ENCODE measurements at regions not wholly inside any gene's neighbourhood (a gene's known extent, or its start where the extent isn't known, plus 50 kb on each side); places are given as distances from the start of the nearest gene placed in this dataset.

DNA sequence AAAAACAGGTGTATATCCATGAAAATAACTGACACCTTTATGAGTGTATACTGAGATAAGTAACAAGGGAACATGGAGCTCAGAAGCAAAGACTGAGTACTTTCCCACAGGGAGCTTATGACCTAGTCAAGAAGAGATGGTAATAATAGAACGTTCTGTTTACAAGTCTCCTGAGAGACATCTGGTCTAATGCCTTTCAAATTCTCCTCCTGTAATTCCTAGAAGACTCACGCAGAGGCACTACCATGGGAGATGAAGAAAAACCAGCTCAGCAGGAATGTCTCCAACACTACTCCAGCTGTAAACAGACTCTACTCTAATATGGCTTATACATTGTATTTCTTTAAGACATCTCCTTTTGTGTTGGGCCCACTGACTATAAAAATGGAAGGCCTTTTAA is 503.6 kb upstream of the TUSC1 start:
- TF ChIP-seq GATA3 (IDR thresholded peaks at IDR 0.05; ENCODE audit: low read depth, low read length) (no peak), GATA2 (IDR thresholded peaks at IDR 0.05; ENCODE audit: low read depth, low read length) (no peak)

DNA sequence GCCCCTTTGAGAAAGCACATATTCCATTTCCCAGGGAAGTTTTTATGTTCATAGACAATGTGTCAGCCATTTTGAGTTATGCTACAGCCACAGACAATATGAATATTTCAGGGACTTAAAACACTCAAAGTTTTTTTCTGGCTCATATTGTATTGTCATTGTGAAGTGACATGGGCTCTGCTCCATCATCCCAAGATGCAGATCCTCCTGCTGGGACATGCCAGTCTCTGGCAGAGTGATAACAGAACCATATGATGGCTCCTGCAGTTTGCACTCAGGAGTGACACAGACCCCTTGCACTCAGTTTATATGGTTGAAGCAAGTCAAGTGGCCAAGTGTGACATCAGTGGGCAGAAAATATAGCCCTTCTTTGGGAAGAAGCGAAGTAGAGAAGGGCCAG is 498.4 kb upstream of the TUSC1 start:
- TF ChIP-seq GATA3 (IDR thresholded peaks at IDR 0.05; ENCODE audit: low read depth, low read length) (no peak), GATA2 (IDR thresholded peaks at IDR 0.05; ENCODE audit: low read depth, low read length) (no peak)

GRCh38 chr9:26175264-26175663 is 497.0 kb upstream of the TUSC1 start:
- no peak for TF ChIP-seq GATA3 (IDR thresholded peaks at IDR 0.05; ENCODE audit: low read depth, low read length)
- no peak for TF ChIP-seq GATA2 (IDR thresholded peaks at IDR 0.05; ENCODE audit: low read depth, low read length)

GRCh38 chr9:26172301-26172700 is 494.1 kb upstream of the TUSC1 start:
- TF ChIP-seq GATA2 (IDR thresholded peaks at IDR 0.05; ENCODE audit: low read depth, low read length) (no peak), GATA3 (IDR thresholded peaks at IDR 0.05; ENCODE audit: low read depth, low read length) (no peak)

DNA sequence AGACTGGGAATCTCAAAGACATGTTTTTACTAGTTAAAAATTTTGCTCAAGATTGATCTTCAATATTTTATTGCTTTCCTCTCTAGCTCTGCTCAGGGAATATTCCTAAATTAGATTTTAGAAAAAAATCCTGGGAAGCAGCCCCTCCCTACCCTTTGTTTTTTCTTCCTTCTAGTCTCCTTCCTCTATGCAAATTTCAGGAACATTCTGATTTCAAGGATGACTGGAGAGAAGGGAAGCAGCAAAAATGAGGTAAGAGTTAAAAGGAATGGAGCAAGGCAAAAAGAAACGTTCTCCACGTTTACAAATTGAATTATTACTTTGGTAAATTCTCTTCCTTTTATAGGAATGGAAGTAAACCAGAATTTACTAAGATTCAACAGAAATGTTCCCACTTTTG is 493.4 kb upstream of the TUSC1 start:
- no peak for TF ChIP-seq GATA3 (IDR thresholded peaks at IDR 0.05; ENCODE audit: low read depth, low read length)
- no peak for TF ChIP-seq GATA2 (IDR thresholded peaks at IDR 0.05; ENCODE audit: low read depth, low read length)

- TF ChIP-seq GATA3 (IDR thresholded peaks at IDR 0.05; ENCODE audit: low read depth, low read length) (no peak), GATA2 (IDR thresholded peaks at IDR 0.05; ENCODE audit: low read depth, low read length) (no peak)
These were observed 491.9 kb upstream of the TUSC1 start for GRCh38 chr9:26170190-26170589.

GRCh38 chr9:26169708-26170107 is 491.5 kb upstream of the TUSC1 start:
- TF ChIP-seq GATA3 (IDR thresholded peaks at IDR 0.05; ENCODE audit: low read depth, low read length) (no peak), GATA2 (IDR thresholded peaks at IDR 0.05; ENCODE audit: low read depth, low read length) (no peak)

- no peak for TF ChIP-seq GATA3 (IDR thresholded peaks at IDR 0.05; ENCODE audit: low read depth, low read length)
- no peak for TF ChIP-seq GATA2 (IDR thresholded peaks at IDR 0.05; ENCODE audit: low read depth, low read length)
These were observed 488.3 kb upstream of the TUSC1 start for GRCh38 chr9:26166537-26166936.

DNA sequence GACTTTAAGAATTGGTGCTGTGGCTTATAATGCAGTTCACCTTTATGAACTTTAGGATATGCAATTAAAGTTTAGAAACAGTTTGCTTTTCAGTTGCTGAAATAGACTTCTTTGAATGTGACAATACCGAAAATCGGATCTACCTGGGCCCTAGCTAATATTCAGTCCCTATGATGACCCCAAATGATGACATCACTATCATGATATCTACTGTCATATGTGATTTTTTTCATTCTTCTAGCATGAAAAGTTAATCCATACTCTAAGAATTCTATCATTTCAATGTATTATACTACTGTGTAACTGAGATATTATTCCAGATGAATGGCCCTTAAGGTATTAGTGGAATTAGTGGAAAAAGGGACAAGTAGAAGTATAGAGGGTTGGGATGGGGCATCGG is 487.2 kb upstream of the TUSC1 start:
- TF ChIP-seq GATA3 (IDR thresholded peaks at IDR 0.05; ENCODE audit: low read depth, low read length), result no peak
- TF ChIP-seq GATA2 (IDR thresholded peaks at IDR 0.05; ENCODE audit: low read depth, low read length), result no peak

DNA sequence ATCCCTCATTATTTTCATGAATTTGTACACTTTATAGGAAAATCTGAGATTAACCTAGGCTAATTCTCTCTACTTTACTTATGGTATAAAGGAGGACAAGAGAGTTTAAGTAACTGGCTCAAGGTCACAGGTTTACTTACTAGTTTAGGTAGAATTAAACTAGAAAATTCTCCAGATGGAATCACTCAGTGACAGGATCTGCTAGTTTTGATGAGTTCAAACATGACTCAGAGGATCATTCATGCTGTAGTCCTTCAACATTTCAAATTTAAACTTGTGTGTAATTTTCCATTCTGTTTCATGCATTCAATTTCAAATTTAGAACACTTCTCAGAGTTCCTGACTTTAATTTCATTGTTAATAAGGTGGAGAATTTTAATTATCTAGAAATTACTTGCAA is 485.7 kb upstream of the TUSC1 start:
- no peak for TF ChIP-seq GATA2 (IDR thresholded peaks at IDR 0.05; ENCODE audit: low read depth, low read length)
- TF ChIP-seq GATA3 (IDR thresholded peaks at IDR 0.05; ENCODE audit: low read depth, low read length), result no peak

- TF ChIP-seq GATA3 (IDR thresholded peaks at IDR 0.05; ENCODE audit: low read depth, low read length) (no peak), GATA2 (IDR thresholded peaks at IDR 0.05; ENCODE audit: low read depth, low read length) (no peak)
These were observed 481.5 kb upstream of the TUSC1 start for GRCh38 chr9:26159575-26160392.

DNA sequence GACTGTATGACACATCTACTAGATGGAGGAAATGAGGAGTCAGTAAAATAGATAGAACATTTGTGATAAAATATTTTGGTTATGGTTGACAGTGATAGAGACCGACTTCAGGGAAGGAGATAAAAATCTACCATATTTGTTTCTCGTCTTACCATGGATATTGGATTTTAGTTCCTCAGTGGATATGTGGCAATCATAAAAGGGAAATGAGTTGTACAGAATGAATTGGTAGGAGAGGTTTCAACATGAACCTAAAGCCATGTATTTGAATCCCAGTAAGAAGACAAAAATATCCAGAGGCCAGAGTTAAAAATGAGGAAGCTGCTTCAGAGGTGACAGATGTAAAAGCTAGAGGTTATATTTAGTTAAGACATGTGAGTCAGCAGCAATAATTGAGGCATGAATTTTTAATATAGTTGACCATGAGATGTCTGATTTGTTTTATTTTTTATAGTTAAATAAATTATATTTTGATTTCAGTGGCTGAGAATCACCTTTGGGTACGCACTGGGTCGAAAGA is 480.4 kb upstream of the TUSC1 start:
- TF ChIP-seq GATA2 (IDR thresholded peaks at IDR 0.05; ENCODE audit: low read depth, low read length) (no peak), GATA3 (IDR thresholded peaks at IDR 0.05; ENCODE audit: low read depth, low read length) (no peak)

DNA sequence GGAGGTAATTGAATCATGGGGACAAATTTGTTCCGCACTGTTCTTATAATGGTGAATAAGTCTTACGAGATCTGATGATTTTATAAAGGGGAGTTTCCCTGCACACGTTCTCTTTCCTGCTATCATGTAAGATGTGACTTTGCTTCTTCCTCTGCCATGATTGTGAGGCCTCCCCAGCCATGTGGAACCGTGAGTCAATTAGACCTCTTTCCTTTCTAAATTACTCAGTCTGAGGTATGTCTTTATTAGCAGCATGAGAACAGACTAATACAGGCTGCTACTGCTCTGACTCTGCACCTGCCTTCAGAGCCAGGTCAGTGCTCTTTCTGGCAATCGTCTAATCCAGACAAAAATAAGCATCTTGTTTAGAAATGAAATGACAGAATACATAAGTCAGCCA is 479.2 kb upstream of the TUSC1 start:
- TF ChIP-seq GATA2 (IDR thresholded peaks at IDR 0.05; ENCODE audit: low read depth, low read length) (no peak), GATA3 (IDR thresholded peaks at IDR 0.05; ENCODE audit: low read depth, low read length) (no peak)

DNA sequence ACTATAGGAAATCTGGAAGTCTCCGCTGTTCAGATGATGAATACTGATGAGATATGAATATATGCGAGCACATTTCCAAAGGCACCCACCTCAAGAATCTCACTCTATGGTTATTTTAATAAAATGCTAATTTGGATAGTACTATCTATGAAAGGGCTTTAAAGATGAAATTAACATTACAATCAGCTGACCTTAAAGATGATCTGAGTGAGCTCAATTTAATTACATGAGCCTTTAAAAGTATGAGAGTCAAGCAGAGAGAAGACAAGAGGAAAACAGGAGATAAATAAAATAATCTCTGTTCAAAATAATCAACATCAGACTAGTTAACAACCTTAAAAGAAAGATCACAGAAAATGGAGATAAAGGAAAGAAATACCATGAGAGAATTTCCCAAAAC is 474.1 kb upstream of the TUSC1 start:
- TF ChIP-seq GATA2 (IDR thresholded peaks at IDR 0.05; ENCODE audit: low read depth, low read length), result no peak

GRCh38 chr9:26148128-26148527 is 469.9 kb upstream of the TUSC1 start:
- no peak for TF ChIP-seq GATA3 (IDR thresholded peaks at IDR 0.05; ENCODE audit: low read depth, low read length)
- TF ChIP-seq GATA2 (IDR thresholded peaks at IDR 0.05; ENCODE audit: low read depth, low read length), result no peak
